GM19438 (cell line): ENCODE measurements at regions not wholly inside any gene's neighbourhood (a gene's known extent, or its start where the extent isn't known, plus 50 kb on each side); places are given as distances from the start of the nearest gene placed in this dataset.

ENCODE experiments used
- ATAC-seq: cut with Tn5 transposase; IDR thresholded peaks from one replicate; pipeline ENCODE4 v1.9.1; 2021; ENCODE audit warnings: low read depth; ENCODE audit not compliant: unreplicated experiment

DNA sequence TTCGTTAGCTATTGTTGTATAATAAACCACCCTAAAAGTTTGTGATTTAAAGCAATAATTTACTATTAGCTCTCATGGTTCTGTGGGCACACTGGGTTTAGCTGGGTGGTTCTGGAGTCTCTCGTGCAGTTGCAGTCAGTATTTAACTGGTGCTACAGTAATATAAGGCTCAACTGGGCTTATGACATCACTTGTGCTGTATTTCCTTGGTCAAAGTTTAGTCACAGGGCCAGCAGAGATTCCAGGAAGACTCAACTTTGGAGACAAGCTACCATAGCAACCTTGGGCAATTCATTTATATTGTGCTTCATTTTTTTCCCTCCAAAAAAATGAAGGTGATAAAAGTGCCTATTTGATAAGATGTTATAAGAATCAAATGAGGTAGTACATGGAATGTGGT is 204.2 kb upstream of the GUCY1A2 start:
- ATAC-seq, result no peak

DNA sequence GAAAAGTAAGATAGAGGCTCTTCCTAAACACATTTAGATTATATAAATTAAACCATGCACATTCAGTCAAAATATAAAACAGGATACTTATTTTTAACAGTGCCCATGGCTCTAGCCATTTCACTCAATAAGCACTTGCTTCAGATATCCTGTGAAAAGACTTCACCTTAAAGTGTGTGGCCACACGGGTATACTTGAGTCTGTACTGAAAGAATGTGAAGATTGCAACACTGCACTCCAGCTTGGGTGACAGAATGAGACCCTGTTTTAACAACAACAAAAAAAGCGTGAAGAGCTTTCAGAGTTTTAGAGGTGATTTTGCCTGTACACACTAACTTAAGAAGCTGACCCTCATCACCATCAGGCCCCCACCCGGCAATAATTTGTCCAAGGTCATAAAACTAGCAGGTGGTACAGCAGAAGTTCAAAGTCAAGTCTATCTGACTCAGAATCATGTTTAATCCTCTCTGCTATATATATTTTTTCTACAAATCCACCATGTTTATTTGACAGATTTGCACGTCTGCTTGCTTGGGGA is 203.5 kb upstream of the GUCY1A2 start:
- ATAC-seq, result no peak

DNA sequence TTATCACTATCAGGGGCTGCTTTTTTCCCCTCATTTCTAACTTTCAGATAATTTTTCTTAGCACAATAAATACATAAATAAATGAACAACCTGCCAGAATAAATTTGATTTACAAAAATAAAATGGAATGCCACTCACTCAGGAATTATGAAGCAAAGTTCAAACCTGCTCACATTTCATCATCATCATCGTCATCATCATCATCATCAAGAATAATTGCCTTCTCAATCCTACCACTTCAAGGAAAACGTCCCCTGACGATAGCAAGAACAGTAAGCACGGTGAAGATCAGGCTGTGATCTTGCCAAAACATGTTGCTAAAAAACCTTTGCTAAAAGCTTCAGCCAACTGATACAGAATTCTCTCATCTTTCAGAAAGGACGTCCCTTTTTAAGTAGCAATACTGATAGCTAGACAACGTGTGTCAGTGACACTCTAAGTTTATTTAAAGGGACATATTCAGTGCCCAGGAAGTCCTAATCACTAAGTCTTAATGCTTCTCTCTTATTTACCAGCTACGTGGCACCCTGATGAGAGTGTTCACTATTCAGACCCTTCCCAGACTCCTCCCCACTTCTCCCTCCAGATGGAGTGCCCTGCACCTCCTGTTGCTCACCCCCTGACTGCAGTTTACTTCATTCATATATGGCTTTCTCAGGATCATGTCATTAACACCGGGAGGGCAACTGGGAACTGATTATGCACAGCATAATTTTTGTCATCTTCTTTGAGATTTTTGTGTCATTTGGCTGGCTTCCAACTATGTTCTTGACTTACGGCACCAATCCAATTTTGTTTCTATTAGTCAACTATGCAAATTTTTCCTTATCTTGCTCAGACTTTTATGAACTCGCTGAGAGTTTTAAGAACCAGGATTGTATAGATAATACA is 200.1 kb upstream of the GUCY1A2 start:
- ATAC-seq, result no peak

DNA sequence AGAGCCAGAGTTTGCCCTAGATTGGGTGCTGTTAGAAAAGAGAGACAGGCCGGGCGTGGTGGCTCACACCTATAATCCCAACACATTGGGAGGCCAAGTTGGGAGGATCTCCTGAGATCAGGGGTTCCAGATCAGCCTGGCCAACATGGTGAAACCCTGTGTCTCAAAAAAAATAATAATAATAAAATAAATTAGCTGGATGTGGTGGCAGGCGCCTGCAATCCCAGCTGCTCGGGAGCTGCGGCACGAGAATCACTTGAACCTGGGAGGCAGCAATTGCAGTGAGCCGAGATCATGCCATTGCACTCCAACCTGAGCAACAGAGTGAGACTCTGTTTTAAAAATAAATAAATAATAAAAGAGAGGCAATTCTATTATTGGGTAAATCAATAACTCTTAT is 199.2 kb upstream of the GUCY1A2 start:
- no peak for ATAC-seq

DNA sequence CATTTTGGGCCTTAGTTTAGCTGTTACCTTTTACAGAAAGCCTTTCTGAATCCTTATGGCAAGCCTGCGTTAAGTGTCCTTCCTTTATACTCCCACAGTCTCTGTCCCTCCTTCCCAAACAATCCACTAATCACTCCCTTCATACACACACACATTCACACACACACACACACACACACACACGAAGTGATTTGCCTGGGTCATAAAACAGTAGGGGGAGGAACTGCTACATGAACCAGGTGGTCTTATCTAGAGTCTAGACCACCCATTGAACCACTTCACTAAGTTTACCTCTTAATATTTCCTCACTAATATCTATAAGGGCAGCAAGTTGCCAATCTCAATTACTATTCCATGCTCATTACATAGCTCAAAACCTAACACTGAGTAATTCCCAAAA is 196.7 kb upstream of the GUCY1A2 start:
- ATAC-seq, result no peak

DNA sequence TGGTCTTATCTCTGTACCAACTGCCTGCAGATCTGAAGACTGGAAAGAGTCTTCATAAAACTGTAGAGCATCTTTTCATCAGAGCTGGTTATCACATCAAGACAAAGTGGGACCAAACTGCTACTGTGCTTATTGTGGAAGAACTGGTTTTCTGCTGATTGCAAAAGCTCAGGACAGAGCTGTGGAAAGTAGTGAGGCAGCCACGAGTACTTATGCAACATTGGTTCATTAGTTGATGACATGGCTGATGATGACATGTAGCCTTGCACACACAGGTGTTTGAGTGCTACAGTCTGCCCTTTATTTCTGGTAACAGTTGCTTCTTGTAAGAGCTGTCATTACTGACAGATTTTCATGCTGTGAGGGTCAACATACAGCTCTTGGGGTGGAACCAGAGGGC is 185.4 kb upstream of the GUCY1A2 start:
- no peak for ATAC-seq

DNA sequence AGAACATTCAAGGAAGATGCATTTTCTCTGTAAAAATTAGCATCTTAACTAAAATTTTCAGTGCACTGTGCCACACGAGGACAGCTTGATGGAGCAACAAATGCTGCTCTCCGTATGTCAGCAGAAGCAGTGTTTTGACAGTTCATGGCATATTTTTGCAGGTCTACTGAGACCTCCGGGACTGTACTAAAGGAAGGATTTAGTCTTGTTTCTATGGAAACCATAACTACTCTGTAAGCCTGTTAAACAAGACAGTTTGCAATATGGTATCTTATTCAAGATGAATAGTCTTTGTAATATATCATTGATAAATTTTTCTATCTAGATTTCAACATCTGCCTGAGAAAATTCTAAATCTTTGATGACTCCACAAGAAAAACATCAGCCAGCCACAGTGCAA is 184.0 kb upstream of the GUCY1A2 start:
- no peak for ATAC-seq

DNA sequence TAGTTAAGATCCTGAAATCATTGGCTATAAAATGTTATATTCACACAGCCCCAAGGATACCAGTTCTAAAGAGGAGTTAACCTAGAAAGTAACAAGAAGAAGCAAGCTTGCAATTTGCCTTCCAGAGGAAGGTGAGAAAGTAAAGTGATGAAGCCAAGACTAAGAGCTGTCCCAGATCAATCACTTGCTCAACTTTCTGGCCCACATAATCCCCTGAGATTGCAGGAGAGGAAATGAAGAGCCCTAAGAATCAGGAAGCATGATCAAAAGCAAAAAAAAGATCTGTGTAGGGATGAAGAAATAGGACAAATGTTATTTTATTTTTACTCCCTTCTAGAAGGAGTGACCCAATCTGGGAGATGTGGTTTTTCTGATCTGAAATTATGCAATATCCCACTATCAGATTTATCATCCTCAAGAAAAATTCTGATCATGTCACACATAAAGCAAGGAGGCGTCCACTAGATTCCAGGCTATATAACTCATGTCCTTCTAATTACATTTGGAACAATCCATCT is 180.3 kb upstream of the GUCY1A2 start:
- no peak for ATAC-seq

DNA sequence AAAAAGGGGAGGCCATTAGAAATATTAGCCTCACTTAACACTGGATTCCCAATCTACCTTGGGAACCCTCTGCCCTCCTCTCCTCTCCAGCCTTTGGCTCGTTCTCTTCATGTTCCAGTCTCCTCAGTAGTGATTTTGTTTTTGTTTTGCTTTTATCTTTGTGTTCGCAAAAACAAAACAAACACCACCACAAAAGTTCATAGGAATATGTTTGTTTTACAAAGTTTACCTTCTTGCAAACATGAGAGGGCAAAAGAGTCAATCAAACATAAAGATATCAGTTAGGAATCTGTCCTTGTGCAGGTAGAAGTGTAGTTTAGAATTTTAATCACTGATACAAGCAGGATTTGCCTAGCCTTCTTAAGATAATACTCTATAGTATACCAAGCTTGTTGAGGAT is 179.7 kb upstream of the GUCY1A2 start:
- no peak for ATAC-seq

DNA sequence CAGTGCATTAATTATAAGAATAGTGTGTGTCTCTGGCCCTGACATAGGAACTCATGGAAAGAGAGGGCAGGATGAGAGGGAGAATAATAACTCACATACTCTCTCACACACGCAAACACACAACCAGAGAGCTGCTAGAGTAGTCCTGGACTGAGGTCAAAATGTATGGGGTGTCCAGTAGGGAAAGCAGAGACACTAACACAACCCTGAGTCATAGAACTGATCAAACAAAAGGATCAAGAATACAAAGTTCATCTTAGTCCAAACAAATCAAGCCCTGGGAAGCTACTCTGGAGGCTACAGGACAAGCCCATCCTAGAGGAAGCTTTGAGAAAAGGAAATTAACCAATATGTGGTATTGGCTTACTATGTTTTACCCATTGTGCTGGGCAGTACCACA is 178.5 kb upstream of the GUCY1A2 start:
- no peak for ATAC-seq

DNA sequence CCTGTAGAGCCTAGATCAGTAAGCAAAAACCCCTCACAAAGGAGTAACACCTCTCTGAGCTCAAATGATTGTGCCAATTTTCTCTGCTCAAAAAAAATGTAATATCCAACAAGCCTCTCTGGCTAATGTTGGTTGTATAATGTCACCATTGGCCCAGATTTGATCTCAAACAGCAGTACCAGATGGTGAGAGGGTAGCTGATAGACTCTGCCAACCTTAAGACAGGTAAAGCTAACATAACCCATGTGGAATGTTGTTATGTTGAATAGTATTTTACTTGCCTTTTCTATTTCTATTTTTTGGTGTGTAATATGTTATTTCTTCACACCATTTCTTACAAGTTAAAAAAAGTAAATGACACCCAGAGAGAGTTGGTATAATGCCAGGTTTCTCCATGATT is 166.7 kb upstream of the GUCY1A2 start:
- no peak for ATAC-seq

DNA sequence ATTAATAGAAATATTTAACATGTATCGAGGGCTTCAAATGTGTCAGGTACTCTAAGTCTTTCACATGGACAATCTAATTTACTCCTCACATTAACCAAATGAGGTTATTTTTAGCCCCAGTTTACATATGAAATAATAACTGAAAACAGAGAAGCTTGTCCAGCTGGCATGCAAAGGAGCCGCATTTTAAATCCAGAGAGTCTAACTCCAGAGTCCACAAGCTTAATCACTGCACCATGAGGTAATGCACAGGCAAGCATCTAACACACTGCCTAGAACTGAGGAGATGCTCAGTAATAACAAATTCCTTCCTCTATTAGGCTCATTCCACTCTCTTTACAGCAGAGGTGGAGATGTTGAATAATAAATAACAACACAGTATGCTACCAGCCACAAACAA is 165.7 kb upstream of the GUCY1A2 start:
- no peak for ATAC-seq

DNA sequence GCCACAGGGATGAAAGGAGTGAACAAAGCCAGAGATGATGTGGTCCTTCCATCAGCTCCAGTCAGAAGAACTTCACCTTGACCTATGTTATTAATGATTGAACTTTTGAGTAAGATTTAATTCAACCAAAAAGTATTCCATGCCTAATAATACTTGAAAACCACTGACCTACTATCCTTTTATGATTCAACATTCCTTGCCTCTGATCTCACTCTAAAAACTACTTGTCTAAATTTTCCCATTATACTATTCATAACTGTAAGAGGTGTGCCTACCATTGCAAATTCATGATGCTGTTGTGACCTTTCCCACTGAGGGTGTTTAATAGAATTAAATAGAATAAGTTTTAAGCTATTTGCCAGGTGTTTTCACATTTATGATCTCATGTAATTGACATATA is 164.7 kb upstream of the GUCY1A2 start:
- ATAC-seq, result no peak

DNA sequence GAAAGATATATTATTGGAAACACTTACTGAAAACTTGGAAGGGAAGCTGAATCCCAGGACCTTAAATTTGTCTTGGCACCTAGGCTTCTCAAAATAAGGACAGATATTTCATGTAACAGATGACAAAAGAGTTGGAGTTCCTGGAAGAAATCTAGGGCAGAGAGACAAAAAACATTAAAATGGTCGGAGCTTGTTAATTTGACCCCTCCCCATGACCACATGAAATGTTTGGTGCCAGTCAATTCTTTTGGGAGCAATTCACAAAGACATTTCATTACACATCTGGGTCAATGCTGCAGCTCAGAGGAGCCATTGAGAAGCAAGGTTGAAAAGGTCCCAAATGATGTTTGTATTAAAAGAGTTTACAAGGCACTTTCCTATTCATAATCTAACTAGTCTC is 162.0 kb upstream of the GUCY1A2 start:
- no peak for ATAC-seq

DNA sequence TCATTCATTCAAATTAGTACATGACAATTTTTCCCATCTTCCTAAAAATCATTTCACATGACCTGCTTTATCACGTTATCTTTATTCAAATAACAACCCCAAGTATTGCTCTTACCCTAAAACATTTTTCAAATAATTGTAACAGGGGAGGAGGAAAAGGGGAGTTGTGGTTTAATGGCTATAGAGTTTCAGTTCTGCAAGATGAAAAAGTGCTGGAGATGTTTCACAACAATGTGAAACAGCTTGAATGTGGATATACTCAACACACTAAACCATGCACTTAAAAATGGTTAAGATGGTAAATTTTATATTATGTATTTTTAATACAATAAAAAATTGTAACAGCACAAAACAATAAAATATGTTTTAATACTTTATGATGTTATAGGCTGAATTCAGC is 161.6 kb upstream of the GUCY1A2 start:
- no peak for ATAC-seq

DNA sequence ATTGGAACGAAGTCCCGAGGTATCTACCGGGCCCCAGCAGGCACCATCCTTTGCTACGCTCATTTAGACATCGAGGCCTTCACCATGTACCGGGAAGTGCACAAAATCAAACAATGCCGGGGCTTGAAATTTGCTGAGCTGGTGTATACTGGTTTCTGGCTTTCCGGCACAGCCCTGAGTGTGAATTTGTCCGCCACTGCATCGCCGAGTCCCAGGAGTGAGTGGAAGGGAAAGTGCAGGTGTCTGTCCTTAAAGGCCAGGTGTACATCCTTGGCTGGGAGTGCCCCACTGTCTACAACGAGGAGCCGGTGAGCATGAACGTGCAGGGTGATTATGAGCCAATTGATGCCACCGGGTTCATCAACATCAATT is 158.8 kb upstream of the GUCY1A2 start:
- ATAC-seq, result no peak

DNA sequence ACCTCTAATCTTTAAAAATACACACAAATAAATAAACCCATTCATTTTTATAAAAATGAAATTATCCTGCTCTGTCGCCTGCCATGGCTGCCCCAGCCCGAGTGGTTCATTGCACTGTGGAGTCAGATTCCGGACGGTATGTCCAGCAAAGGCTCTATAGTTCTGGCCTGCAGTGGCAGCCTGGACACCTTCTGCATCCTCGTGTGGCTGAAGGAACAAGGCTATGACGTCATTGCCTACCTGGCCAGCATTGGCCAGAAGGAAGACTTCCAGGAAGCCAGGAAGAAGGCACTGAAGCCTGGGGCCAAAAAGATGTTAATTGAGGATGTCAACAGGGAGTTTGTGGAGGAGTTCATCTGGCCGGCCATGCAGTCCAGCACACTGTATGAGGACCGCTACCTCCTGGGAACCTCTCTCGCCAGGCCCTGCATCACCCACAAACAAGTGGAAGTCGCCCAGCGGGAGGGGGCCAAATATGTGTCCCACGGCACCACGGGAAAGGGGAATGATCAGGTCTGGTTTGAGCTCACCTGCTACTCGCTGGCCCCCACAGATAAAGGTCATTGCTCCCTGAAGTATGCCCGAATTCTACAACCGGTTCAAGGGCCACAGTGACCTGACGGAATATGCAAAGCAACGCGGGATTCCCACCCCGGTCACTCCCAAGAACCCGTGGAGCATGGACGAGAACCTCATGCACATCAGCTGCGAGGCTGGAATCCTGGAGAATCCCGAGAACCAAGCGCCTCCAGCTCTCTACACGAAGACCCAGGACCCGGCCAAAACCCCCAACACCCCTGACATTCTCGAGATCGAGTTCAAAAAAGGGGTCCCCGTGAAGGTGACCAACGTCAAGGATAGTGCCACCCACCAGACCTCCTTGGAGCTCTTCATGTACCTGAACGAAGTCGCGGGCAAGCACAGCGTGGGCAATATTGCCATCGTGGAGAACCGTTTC is 158.2 kb upstream of the GUCY1A2 start:
- ATAC-seq, result no peak

DNA sequence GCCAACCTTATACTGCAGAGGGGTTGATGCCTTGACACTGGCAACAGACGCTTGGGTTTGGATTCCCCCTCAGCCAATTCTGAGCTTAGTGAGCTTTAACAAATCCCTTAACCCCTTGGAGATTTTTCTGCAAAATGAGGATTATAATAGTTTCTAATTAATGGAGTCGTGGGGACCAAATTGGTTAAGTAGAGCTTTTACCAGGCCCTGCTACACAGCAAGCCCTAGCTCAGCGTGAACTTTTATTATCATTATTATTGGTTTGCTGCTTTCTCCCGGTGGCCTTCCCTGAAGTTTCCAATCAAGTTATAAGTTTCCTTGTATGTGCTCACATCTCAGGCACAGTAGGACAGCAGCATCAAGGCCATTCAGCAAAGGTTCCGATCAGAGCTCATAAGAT is 156.6 kb upstream of the GUCY1A2 start:
- no peak for ATAC-seq

DNA sequence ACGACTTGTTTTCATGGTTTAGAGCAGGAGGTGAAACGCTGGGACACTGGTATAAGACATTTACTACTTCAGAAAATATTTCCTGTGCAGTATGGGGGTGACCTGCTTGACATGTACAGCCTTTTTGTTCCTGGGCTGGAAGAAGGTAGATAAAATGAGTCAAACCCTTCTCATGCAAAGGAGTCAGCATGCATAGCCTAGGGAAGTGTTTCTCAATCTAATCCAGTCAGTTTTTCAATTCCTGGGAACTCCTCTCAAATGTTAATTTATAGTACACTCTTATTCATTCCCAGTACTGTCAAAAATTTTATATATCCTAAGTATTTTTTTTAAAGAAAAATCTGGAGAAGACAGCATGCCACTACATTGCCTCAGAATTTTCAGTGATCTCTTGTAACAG is 154.7 kb upstream of the GUCY1A2 start:
- no peak for ATAC-seq

DNA sequence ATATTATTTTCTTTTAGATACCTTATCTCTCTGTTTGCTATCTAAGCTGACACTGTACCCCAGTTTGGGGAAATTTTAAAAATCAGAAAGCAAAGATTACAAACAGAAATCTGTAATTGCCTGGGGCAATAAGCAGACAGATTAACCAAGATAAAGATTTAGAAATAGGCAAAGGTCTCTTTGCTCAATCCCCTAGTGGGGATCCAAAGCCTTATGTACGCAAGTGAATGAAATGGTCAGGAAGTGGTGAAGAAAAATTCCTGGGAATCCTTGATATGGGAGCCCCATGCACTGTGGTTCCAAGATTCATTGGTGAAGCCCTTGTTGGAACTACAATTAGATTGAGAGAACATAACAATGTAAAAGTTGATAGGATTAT is 139.5 kb upstream of the GUCY1A2 start:
- ATAC-seq, result no peak

DNA sequence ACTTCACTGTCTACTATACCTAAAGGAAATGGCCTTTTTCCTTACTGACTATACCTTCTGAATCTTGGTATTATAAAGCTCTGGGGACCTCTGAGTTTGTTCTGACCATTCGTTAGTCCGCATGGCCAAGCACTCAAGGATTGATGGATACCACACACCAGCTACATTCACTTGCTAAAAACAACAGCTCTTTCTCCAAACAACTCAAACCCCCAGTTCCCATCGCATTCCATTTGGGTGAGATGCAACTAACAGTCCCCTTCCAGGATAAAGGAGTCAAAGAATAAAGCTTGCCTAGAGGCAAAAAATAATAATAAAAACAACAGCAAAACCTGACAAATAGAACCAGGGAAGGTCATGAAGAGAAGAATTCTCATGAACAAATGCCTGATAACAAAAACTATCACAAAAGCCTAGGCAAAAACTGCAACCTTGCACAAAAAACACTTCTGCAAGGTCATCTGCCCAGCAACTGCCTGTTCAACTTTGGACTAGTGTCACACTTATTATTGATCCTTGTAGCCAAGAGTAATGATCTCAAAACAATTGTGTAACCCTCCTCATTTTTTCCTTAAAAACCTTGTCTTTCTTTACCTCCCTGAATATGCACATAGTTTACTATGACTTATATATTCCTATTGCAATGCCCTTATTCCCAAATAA is 139.0 kb upstream of the GUCY1A2 start:
- no peak for ATAC-seq
